Germinal center (tissue), 1 donor: ENCODE measurements at regions not wholly inside any gene's neighbourhood (a gene's known extent, or its start where the extent isn't known, plus 50 kb on each side); places are given as distances from the start of the nearest gene placed in this dataset.

Source experiments
- DNase-seq: peaks from one replicate; pipeline ENCODE4 v3.0.0; 2012; ENCODE audit warnings: mixed read lengths, low spot score

GRCh38 chr21:24895885-24896734 lies 711.2 kb downstream of the MRPL39 start:
- DNase-seq, result peak; percentile 4

DNA sequence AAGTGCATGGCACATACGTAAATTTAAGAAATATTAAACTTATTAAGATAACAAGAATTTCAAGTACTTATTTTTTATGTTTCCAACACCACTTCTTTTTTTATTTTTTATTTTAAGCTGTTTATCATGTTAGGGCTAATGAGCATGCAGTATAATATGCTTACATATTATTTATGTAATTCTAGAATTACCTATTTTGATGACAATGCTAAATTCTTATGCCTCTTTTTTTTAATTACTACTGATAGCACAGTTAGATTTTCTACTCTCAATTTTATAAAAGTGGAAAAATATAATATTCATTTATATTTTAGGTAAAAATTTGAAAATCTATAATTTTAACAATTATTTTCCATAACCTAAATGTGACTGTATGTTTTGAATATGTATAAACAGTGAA lies 713.0 kb downstream of the MRPL39 start:
- DNase-seq, result no peak

- DNase-seq, result no peak
These were observed 717.3 kb downstream of the MRPL39 start for GRCh38 chr21:24890021-24890420.

GRCh38 chr21:24881506-24881905 lies 725.8 kb downstream of the MRPL39 start:
- DNase-seq, result no peak

DNA sequence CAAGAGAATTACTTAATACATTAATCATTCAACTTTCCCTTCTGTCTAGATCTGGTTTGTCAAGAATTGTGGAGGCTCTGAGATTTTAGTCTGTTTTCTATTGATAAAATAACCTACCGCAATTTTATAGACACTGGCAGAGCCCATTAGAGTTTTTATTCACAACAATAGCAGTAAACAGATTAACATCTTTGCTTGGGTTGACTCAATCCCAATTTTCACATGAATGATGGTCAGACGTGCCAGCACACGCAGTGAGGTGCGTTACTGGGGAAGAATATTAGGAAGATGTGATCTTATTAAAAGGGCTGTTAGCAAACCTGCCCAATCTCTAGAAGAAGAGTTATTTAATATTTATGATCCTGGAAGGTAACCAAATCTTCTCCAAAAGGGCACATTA lies 736.6 kb downstream of the MRPL39 start:
- DNase-seq, result no peak

GRCh38 chr21:24869862-24870261 lies 737.4 kb downstream of the MRPL39 start:
- DNase-seq, result no peak

- no peak for DNase-seq
These were observed 739.2 kb downstream of the MRPL39 start for GRCh38 chr21:24868117-24868516.

- DNase-seq, result no peak
These were observed 745.8 kb downstream of the MRPL39 start for GRCh38 chr21:24861471-24861870.

GRCh38 chr21:24856326-24856725 lies 751.0 kb downstream of the MRPL39 start:
- no peak for DNase-seq

GRCh38 chr21:24852610-24853195 lies 754.6 kb downstream of the MRPL39 start:
- DNase-seq, result no peak

- DNase-seq, result no peak
These were observed 757.2 kb downstream of the MRPL39 start for GRCh38 chr21:24850121-24850520.

DNA sequence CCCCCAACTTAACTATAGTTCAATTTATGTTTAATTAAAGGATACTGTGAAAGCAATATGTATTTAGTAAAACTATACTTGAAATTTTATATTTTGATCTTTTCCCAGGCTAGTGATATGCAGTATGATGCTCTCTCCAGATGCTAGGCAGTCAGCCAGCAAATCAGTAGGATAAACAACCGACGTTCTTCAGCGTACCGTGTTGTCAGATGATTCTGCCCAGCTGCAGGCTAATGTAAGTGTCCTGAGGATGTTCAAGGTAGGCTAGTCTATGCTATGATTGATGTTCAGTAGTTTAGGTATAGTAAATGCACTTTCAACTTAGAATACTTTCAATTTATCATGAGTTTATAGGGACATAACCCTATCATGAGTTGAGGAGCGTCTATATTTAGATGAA lies 762.6 kb downstream of the MRPL39 start:
- DNase-seq, result no peak

DNA sequence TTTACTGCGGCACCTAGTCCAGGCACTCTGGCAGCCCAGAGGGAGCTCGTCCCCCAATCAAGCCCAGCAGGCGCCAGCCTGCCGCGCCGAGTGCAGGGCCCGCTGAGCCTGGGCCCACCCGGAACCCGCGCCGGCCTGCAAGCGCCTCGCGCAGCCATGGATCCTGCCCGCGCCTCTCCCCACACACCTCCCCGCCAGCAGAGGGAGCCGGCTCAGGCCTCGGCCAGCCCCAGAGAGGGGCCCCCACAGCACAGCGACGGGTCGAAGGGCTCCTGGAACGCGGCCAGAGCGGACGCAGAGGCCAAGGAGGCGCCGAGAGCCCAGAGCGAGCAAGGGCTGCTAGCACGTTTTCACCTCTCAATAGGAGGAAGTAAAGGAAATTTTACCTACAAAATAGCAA lies 767.0 kb downstream of the MRPL39 start:
- DNase-seq, result no peak

DNA sequence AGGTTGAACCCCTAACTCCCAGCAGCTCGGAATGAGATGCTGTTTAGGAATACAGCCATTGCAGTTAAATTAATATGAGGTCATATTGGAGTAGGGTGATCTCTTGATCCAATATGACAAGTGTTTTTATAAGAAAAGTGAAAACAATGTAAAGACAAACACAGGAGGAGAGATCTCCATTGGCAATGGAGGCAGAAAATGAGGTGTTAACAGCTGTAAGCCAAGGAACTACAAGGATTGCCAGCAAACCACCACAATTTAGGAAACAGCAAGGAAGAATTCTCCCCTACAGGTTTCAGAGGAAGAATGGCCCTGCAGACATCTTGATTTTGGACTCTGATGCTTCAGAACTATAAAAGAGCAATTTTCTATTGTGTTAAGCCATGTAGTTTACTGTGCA lies 774.3 kb downstream of the MRPL39 start:
- no peak for DNase-seq

GRCh38 chr21:24829397-24829796 lies 777.9 kb downstream of the MRPL39 start:
- DNase-seq, result no peak

DNA sequence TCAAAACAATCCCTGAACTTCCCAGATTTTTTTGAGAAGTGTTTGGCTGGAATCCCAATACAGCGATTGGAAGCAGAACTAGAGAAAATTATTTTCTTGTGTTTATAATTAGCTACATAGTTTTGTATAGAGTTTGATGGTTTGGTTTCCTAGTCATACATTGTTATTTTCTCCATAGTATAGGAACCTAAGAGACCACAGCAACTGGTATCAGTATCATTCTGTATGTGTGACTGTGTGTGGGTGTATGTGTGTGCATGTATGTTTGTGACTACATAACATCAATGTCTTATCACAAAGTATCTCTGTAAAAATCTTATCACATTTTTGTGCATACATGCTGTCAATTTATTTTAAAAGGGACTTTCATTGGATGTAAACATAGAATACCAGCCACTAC lies 780.5 kb downstream of the MRPL39 start:
- DNase-seq, result no peak

GRCh38 chr21:24825348-24825747 lies 781.9 kb downstream of the MRPL39 start:
- DNase-seq, result no peak

DNA sequence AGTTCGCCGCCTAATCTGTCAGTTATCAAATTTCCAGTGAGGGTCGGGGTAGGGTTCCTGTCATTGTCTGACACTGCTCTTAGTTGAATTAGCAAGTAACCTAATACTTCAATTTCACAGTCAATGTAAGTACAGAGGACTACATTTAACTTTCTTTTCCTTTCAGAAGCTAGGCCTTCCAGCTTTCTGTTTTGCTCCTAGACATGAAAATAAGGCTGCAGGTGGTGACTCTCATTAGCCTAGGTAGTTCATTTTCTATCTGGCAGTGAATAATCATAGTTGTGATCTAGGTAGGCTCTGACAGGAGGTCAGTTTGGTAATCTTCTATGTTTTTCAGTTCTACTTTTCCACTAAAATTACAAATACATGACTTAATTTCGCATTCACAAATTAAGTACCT lies 783.1 kb downstream of the MRPL39 start:
- no peak for DNase-seq

GRCh38 chr21:24823247-24823646 lies 784.0 kb downstream of the MRPL39 start:
- no peak for DNase-seq

DNA sequence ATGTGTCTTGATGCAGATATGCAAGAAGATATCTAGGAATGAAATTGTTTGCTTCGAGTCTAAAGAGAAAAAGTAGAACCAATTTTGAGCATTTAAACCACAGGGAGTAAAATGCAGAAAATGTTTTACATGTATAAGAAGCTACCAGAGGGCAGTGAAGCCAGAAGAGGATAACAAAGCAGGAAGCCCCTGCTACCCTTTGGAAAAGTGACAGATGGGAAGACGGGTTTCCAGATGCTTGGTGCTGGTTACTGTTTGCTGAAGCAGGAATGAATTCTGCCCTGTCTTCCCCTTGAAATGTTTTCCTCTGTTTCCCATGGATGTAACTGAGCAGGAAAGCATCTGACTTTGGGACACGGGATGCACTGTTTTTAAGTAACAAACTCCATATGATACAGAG lies 822.2 kb downstream of the MRPL39 start:
- no peak for DNase-seq

DNA sequence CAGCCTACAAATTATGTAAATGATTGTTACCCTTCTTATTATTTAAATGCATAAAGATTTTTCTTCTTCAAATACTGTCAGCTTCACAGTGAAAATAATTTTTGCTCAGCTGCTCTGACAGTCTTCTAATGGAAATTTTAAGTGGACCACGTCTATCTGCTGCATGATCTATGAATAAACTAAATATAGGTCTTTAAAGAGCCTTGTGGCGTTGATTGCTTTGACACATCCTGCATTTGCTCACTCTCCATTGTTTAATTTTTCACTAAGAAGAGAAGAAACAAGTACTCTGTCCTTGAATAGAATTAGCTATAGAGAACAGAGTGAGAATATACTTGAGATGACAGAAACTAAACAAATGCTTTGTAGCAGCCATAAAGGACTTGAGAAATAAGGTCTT lies 826.1 kb downstream of the MRPL39 start:
- DNase-seq, result no peak

- no peak for DNase-seq
These were observed 847.8 kb downstream of the MRPL39 start for GRCh38 chr21:24759348-24760075.

- no peak for DNase-seq
These were observed 869.2 kb downstream of the MRPL39 start for GRCh38 chr21:24738063-24738462.
